ENCODE measurements at regions not wholly inside any gene's neighbourhood (a gene's known extent, or its start where the extent isn't known, plus 50 kb on each side); places are given as distances from the start of the nearest gene placed in this dataset.
"Not testable (repeated sequence)": the region's sequence is repeated elsewhere in the genome, so short reads cannot be mapped to it uniquely, and the experiment has no call there.

DNA sequence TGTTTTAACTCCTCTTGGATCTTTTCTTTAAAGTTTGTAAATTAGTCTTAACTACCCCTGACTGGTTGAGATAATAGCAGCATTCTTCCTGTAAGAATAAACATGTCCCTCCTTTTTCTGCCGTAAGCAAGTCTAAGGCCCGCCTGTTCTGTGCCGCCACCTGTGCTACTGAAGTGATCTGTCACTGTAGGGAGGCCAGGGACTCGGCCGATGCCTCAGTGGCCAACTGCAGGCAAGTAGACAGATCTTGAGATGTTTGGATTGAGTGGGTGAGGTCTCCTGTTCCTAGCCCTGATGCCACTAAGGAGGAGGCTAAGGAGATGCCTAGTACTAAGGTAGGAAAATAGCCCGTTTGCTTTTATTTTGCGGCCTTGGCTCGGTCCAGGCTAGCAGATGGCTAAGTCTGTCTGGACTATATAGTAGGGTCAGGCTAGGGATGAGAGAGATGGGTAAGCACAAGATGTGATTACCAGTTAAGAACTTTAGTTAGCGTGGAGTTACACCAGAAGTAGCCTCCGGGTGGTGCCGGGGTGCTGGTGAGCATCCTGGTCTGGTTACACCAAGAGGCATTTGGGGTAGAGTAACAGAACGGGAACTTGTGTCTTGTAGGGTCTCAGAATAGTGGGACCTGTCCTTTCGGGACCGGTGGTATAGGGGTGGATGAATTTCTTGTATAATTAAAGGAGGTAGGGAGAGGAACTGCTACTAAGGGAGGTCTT lies 584.2 kb downstream of the SUCLG1 start:
- DNase-seq (ENCODE audit: low spot score): no peak

DNA sequence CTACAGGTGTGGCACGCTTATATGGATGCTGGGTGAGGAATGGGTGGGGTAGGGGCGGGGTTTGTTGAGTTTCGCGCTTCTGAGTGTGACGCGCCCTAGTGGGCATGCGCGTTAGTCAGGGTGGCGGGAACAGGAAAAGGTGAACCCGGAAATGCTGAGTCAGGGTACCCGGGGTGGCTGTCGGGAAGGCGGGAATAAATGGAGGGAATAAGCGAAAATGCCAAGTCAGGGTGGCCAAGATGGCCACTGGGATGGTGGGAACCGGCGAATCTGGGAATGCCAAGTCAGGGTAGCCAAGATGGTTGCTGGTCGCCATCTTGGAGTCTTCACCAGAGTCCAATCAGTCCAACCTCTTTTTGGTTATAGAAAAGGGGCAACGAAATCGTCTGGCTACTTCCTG lies 585.0 kb downstream of the SUCLG1 start:
- no peak for DNase-seq (ENCODE audit: low spot score)

DNA sequence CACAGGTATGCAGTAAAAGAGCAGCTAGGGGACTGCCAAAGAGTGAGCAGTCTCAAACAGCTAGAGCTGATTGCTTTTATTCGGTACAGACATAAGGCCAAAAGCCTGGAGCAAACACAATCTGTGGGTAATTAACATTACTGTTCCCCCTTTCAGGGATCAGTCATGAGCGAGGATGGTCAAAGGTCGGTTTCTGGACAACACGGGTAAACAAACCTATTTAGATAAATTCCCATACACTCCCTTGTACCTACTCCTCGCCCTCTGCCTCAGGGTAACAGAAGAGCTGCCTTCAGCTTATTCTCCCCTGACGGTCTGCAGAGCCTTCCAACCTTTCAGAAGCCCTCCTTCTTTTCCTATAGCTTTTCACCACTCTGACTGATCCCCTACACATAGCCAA lies 586.0 kb downstream of the SUCLG1 start:
- no peak for DNase-seq (ENCODE audit: low spot score)

- DNase-seq (ENCODE audit: low spot score): no peak
Observed at GRCh38 chr2:83866211-83866610, 592.9 kb downstream of the SUCLG1 start.

DNA sequence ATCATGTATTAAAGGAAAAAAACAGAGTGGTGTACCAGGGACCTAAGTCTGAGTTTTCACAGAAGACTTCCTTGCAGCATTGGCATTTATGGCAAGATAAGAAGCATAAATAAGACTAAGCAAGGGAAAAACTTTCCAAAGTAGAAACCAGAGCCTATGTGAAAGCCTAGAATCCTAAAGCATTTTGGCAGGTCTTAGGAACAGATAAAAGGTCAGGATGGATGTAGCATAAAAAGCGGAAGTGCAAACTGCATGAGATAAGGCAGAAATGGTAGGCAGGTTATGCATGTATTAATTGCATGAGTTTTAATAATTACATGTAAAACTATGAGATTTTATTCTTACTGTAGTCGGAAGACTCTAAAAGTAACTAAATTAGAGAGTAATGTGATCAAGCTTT lies 596.5 kb downstream of the SUCLG1 start:
- no peak for DNase-seq (ENCODE audit: low spot score)

GRCh38 chr2:83860320-83860719 lies 598.8 kb downstream of the SUCLG1 start:
- no peak for DNase-seq (ENCODE audit: low spot score)

GRCh38 chr2:83859553-83859952 lies 599.5 kb downstream of the SUCLG1 start:
- DNase-seq (ENCODE audit: low spot score): no peak

DNA sequence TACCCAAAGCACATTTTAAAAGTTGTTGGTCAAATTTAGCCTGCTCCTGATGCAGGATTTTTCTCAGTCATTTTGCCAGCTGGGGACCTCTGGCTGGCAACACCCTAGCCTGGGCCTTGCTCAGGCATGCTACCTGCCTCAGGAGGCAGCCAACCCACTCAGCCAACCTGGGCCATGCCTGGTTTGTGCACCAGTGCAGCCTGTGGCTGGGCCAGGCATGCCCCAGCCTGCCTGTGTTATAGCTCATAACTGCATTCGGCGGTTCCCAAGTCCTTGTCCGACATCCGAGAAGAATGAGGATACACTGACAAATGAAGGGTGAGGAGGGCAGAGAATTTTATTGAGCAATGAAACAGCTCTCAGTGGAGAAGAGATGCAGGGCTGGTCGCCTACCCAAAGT lies 608.0 kb downstream of the SUCLG1 start:
- no peak for DNase-seq (ENCODE audit: low spot score)

DNA sequence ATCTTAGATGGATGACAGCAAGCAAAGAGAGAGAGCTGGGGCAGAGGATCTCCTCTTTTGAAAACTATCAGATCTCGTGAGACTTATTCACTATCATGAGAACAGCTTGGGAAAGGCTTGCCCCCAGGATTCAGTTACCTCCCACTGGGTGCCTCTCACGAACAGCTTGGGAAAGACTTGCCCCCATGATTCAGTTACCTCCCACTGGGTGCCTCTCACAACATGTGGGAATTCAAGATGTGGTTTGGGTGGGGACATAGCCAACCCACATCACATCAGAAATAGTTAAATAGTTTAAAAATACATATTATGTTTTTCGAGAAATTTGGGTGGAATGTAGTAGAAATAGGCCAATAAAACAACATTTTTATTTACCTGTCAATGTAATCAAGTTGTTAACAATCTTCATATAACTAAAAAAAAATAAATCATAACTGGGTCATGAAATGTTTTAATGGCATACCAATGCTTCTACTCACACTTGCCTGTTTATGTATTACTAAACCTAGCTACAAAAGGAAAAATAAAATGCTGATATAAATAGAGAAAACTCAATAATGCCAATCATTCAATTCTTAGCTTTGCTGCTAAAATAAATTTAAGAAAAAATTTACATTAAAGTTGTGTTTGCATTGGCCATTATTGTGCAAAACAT lies 608.9 kb downstream of the SUCLG1 start:
- no peak for DNase-seq (ENCODE audit: low spot score)

GRCh38 chr2:83844490-83844889 lies 614.6 kb downstream of the SUCLG1 start:
- no peak for DNase-seq (ENCODE audit: low spot score)

- DNase-seq (ENCODE audit: low spot score): no peak
Observed at GRCh38 chr2:83842421-83842820, 616.7 kb downstream of the SUCLG1 start.

DNA sequence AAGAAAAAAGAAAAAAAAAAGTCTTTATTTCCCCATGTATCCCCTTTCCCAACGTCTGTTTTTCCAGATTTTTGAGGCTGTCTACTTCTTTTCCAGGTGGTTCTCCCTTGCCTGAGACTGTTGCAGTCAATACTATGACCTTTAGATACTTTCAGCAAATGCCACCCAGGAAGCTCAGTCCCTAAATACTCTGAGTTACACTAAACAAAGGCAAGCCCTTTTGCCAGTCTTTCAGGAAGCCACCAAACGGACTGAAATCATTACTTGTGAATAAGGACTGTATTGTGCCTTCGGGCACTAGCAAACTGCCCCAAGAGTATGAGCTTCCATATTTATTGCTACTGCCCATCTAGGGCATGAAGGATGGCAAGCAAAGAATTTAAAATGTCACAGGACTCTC lies 621.3 kb downstream of the SUCLG1 start:
- DNase-seq (ENCODE audit: low spot score): no peak

- DNase-seq (ENCODE audit: low spot score): no peak
Observed at GRCh38 chr2:83827618-83828017, 631.5 kb downstream of the SUCLG1 start.

DNA sequence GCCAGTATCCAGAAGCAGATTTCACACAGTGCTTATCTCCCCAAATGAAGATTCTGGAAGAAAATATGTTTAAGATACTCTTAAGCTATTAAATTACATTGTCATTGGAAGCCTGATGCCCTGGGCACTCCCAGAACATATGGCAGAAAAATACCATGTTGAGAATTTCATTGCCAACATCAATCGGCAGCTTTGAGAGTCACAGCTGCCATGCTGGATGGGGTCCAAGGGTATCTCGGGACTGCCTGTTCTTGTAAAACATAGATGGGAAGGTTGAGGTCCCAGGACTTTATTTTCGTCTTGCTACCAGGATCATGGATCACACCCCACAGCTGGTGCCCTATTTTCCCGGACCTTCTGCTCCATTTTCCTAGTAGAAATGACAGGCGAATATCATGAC lies 632.5 kb downstream of the SUCLG1 start:
- peak; percentile 46 for DNase-seq (ENCODE audit: low spot score)

DNA sequence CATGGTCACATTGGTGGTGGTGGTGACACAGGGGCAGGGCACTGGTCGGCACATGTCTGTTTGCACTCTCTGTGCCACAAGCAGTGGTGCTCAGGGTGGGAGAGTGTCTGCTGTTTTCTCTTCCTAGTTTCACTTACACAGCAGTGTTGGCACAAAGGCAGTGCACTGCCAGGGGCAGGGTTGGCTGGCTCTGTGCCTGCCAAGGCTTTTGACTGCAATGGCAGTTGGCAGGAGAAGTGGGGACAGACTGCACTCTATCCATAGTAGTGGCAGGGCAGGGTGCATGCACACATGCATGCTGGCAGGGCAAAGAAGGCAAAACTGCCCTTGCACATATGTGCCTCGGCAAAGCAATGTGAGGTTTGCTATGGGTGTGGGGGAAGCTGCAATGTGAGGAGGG lies 635.9 kb downstream of the SUCLG1 start:
- DNase-seq (ENCODE audit: low spot score): no peak

DNA sequence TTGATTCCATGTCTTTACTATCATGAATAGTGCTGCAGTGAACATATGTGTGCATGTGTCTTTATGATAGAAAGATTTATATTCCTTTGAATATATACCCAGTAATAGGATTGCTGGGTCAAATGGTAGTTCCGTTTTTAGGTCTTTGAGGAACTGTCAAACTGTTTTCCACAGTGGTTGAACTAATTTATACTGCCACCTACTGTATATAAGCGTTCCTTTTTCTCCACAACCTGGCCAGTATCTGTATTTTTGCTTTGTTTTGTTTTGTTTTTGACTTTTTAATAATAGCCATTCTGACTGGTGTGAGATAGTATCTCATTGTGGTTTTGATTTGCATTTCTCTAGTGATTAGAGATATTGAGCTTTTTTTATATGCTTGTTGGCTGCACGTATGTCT lies 641.6 kb downstream of the SUCLG1 start:
- DNase-seq (ENCODE audit: low spot score): no peak

DNA sequence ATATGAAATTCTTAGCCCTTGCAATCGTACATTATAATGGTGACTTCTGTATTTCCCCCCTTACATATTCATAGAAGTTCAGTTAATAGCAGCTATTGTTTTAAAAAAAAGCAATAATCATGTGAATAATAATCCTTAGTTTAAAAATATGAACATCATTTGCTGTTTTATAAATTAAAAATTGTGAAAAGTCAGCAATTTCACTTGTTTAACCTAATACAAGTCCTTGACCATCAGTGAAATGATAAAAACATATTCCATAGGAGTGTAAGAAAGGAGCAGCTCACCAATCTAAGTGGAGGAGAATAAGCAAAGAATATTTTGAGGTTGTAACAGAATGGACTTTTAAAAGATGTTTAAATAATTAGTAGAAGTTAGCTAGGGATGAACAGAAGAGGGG lies 650.2 kb downstream of the SUCLG1 start:
- DNase-seq (ENCODE audit: low spot score): no peak

DNA sequence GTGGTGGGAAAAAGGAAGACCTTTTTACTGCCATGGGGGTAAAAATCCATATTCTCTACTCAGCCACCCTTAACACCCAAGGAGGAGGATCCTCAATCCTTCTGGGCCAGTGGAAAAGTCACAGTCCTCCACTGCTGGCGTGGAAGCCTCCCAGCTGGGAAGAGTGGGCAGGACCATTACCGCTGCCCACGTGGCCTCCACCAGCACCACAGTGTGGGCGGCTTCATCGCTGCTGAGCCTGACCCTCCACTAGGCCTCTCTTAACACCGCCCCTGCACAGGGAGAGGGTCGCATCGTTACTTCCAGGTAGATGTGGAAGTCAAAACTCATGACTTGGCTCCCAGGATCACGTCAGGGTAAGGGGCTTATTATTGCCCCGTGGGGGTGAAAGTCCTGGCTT lies 656.5 kb downstream of the SUCLG1 start:
- no peak for DNase-seq (ENCODE audit: low spot score)

DNA sequence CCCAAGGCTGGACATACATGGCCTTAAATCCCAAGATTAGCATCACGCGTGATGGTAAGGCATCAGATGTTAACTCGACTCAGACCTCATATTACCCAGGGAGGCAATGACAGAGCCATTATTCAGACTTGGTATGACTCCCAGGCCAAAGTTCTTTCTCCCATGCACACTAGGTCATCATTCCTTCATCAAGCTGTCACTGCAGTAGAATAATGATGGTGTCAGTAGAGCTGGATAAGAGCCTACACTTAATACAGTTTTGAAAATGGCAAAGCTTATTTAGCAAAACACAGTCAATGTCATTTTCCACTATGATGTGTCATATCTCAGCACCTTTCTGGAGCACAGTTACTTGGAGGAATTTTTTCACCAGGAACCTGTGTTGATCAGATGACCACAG lies 663.3 kb downstream of the SUCLG1 start:
- DNase-seq (ENCODE audit: low spot score): no peak

DNA sequence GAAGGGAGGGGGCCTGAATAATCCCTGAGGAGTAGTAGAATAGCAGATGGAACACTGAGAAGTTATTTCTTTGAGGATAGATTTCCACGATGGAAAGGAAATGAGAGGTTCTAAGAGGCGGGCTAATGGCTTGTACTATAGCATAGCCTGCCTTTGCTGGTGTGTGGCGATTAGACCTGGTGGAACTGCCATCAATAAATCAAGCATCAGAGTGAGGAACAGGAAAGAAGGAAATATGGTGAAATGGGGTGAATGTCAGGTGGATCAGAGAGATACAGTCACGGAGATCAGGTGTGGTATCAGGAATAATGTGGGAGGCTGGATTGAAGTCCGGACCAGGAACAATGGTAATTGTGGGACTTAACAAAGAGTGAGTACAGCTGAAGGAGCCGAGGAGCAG lies 668.6 kb downstream of the SUCLG1 start:
- not testable (repeated sequence) for DNase-seq (ENCODE audit: low spot score)

GRCh38 chr2:83789674-83790073 lies 669.4 kb downstream of the SUCLG1 start:
- DNase-seq (ENCODE audit: low spot score): not testable (repeated sequence)

- DNase-seq (ENCODE audit: low spot score): not testable (repeated sequence)
Observed at GRCh38 chr2:83788938-83789566, 670.0 kb downstream of the SUCLG1 start.

GRCh38 chr2:83787189-83787588 lies 671.9 kb downstream of the SUCLG1 start:
- DNase-seq (ENCODE audit: low spot score): no peak

- DNase-seq (ENCODE audit: low spot score): no peak
Observed at GRCh38 chr2:83786140-83786539, 672.9 kb downstream of the SUCLG1 start.
